HG02571 (cell line): ENCODE measurements at regions not wholly inside any gene's neighbourhood (a gene's known extent, or its start where the extent isn't known, plus 50 kb on each side); places are given as distances from the start of the nearest gene placed in this dataset.
"Not testable (repeated sequence)": the region's sequence is repeated elsewhere in the genome, so short reads cannot be mapped to it uniquely, and the experiment has no call there.

ENCODE experiments used
- ATAC-seq: cut with Tn5 transposase; IDR thresholded peaks from one replicate; pipeline ENCODE4 v1.9.1; 2021; ENCODE audit warnings: mild to moderate bottlenecking, moderate library complexity; ENCODE audit not compliant: unreplicated experiment

DNA sequence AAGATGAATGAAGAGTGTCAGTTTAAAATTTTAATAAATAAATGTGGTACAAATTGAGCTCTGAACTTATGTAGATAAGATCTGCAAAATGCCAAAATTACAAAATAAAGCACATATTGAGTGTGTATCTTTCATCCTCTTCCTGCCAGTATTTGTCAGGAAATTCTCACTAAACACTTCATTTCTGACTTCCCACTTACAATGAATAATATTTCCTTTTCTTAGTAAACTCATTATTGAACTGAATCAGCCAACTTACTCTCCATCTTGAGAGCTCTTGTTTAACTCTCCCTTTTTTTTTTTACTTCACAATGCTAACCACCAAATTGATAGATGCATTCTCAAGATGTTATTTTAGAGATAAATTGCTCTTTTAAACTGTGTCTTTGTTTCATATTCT is 1230.2 kb downstream of the JRKL start:
- ATAC-seq: no peak

DNA sequence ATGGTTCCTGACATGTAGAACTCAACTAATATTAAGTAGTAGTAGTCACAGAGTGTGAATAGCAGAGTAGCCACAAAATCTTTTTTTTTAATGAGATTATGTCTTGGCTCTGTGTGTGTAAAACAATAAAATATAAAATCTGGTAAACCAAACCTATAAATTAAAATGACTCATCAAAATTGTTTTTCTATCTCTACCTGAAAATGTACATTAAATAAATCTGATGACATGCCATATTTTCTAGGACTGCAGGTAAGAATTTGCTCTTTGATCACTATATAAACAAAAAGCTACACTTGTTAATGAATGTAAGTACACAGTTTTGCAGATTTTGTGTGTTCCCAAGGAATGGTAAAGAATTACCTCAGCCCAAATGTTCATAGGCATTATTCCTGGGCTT is 1231.5 kb downstream of the JRKL start:
- ATAC-seq: no peak

DNA sequence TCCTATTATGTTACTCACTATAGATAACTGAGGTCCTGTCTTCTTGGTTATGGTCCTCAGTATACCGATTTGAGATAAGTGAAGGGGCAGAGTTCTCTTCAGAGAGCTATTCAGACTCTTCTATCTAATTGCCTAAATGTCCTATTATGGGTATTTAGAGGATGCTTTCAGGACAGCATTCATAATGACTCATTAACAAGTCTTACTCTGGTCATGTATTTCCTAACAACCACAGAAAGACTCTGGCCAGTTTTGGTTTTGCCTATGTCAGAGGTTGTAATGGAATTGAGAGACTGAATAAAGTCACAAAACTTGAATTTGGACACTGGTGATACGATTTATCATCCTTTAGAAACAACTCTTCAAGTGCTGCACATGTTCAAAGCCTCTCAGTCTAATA is 1233.0 kb downstream of the JRKL start:
- ATAC-seq: no peak

DNA sequence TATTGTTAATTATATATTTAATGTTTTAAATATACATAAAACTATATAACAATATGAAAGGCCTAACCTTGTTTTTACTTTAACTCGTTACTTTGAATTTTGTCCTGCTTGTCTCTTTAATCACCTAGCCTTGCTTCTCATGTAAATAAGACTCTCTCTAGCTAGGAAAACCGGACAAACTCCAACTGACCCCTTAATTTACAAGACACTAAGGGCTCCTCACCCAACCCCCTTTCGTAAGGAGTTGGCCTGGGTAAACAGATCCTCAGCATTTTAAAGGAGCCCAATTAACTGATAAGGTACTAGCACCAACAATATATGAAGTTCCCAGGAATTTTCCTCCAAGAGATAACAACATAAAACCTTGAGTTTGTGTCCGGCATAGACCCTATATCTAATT is 1246.9 kb downstream of the JRKL start:
- not testable (repeated sequence) for ATAC-seq

DNA sequence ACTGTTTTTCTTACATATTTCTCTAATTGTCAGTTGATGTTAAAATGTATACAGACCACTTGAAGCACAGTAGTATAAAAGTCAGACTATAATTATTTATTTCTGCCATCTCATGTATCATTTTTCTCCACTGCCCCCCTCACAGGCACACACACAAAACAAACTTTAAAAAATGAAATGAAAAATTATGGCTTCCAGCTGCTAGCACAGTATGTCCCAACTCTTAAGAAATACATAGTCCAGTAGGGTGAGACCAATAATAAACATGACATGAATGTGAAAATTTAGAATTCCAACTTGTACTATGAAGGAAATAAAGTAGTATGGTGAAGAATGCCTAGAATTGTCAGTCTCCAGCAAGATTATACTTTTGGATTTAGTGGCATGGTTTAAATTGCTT is 1247.9 kb downstream of the JRKL start:
- ATAC-seq: no peak

DNA sequence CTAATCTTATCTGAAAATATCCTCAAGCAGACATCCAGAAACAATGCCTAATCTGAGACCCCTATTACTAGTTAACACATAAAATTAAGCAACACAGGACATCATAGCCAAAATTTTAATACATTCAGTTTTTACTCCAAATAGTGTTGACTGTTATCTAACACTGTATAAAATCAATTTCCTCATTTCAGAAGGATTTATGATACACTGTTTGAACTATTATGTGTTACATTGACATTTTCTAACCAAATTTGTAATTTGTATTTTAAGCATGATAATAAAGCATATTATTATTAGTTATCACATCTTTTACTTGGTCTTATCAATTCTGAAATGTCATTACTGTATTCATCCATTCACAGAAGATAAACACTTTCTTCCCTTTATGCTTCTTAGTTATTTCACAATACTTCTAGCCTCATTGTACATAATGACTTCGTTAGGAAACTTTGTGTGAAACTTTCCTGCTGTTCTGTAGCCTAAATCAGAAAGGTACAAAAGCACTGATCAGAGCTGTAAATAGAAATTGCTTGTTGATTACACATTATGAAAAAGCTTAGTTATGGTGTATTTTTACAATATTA is 1248.9 kb downstream of the JRKL start:
- ATAC-seq: no peak

DNA sequence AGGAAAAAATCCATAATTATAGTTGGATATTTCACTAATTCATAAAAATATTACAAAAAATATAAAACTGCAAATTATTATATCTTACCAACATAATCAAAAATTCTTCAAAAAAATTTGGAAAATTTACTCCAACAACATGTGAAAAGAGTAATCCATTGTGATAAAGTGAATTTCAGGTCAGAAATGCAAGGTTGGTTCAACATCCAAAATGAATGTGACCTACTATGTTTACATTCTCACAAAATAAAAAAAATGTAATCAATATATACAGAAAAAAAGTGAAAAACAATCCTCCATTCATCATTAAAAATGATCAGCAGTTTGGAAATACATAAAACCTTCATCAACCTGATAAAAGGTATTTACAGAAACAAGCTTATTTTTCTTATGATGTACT is 1252.2 kb downstream of the JRKL start:
- ATAC-seq: no peak

DNA sequence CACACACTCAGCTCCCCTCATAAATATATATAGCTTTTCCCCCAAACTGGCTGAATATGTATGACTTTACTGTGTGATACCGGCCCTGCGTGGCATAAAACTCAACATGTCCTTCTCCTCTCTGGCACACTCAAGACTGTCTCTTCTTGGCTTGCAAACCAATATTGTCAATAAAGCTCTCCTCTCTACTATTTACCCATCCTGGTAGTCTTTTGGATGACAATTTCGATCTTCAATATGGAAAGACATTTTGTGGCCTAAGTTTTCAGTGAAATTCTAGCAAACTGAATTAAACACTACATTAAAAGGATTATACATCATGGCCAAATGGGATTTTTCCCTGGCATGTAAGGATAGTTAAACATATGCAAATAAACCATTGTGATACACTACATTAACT is 1255.9 kb downstream of the JRKL start:
- no peak for ATAC-seq

DNA sequence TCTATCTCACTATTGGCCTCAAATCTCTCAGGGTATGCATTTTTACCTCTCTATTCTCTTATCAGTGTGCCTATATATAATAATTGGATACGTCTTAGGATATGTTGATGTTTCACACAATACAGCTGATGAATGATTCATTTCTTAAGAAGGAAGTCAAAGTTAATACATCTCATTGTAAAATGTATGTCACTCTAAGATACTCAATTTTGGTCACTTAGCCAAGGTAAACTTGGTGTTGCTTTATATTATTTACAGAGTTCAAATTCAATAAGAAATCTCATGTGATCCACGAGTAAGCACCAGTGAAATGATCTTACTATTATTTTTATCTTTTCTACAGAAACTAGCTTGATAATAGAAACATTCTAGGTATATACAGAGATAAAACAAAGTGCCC is 1266.5 kb downstream of the JRKL start:
- ATAC-seq: no peak

DNA sequence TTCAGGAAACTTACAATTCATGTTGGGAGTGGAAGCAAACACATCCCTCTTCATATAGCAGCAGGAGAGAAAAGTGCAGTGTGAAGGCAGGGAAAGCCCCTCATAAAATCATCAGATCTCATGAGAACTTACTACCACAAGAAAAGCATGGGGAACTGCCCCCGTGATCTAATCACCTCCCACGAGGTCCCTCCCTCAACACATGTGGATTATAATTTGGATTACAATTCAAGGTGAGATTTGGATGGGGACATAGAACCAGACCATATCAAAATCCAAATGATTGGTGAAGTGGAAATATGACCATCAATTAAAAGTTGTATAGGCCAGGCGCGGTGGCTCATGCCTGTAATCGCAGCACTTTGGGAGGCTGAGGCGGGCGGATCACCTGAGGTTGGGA is 1268.0 kb downstream of the JRKL start:
- no peak for ATAC-seq

DNA sequence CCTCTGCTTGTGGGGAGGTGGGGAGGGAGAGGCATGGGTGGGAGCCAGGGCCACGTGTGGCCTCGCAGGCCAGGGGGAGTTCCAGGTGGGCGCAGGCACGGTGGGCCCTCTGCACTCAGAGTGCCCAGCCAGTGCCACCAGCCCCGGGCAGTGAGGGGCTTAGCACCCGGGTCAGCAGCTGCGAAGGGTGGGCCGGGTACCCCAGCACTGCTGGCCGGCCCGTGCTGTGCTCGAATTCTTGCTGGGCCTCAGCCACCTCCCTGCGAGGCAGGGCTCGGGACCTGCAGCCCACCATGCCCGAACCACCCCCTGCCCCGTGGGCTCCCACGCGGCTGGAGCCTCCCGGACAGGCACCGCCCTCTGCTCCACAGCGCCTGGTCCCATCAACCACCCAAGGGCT is 1277.2 kb downstream of the JRKL start:
- no peak for ATAC-seq

DNA sequence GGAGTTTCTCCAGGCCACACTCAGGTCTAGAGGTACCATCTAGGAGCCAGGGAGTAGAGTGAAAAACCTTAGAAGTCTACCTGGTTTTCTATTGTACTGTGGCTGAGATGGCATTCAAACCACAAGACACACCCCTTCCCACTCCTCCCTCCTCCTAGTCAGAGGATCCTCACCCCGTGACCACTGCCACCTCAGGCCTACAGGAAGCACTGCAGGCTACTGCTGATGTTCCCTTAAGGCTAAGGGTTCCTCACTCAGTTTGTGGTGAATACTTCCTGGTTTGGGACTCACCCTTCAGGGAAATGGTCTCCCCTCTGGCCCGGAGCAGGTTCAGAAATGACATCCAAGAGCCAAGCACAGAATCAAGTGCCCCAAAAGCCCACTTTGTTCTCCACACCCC is 1293.9 kb downstream of the JRKL start:
- no peak for ATAC-seq

DNA sequence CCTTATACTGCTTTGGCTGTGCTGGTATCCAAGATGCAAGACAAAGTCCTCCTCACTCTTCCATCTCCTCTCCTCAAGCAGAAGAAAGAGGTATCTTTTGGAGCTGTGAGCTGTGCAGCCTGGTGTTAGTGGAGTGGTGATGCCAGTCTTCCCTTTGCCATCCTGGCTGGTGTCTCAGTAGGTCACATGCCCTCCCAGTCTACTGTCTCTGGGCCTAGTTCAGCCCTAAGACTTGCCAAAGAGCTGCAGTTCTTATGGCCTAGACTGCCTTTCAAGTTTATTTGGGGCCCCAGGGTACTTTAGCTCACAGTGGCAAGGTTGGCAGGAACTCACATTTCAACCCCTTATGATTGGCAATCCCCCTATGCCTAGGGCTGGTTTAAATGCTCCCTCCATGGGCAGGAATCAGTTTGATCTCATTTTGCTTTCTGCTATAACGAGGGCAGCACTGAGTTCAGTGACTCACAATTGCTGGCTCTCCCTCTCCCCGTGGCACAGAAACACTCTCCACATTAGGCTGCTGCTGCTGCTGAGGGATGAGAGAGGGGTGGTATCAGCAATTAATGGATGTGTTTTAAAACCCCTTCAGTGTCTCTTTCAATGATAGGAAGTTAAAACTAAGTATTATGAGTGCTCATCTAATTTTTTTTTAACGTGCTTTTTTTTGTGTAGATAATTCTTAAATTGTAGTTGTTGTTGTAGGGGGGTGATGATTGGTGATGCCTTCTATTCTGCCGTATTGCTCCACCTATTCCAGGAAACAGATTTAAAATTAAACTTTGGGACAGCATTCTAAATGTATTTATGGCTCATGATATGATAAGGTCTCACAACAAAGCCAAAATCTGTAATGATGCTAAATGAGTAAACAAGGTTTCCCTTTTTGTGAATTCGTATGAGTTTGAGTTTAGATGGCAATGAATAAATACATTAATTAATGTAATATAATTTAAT is 1295.0 kb downstream of the JRKL start:
- no peak for ATAC-seq

DNA sequence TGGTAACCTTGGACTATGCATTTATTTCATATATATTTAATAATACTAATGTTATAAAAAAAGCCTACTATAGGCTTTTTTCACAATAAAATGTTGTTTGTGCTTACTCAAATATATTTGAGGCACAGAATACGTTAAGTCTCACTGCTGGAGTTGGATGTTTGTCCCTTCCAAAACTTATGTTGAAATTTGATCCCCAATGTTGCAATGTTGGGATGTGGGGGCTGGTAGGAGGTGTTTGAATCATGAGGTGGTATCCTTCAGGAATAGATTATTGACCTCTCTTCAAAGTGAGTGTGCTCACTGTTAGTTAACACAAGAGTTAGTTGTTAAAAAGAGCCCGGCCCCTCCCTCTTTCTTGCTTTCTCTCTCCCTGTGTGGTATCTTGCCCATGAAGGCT is 1295.9 kb downstream of the JRKL start:
- no peak for ATAC-seq

DNA sequence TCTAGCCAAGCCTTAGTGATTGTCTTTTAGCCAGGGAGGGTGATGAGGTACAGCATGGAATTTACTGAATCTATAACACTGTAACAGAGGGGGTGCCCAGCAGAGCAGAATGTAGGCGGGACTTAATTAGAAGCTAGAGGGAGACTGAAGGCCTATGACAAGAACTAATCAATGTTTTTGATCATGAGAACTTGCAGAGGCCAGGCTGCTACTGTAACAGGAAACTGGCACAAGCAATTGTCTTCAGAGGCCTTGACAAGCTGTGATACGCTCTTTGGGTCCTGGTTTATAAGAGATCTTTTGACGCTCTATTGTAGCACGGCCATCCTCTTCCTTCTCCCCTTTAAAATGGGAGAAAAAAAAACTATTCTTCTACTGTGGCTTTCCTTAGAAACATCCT is 1297.3 kb downstream of the JRKL start:
- no peak for ATAC-seq

DNA sequence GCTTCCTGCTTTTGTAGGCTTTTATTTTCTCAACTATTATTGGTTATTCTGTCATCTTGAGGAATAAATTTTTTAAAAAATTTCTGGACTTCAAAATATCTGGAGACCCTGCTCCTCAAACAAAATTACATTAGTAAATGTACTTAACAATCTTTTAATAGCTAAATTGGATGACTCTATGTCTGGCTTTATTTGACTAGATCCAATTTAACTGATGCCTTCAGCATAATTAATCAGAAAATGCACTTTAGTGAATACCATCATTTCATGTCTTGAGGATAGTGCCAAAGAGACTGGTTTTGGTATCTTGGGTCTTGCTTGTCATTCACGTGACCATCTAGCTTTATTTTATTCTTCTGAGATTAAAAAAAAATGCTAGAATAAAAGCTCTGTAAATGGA is 1301.2 kb downstream of the JRKL start:
- no peak for ATAC-seq

DNA sequence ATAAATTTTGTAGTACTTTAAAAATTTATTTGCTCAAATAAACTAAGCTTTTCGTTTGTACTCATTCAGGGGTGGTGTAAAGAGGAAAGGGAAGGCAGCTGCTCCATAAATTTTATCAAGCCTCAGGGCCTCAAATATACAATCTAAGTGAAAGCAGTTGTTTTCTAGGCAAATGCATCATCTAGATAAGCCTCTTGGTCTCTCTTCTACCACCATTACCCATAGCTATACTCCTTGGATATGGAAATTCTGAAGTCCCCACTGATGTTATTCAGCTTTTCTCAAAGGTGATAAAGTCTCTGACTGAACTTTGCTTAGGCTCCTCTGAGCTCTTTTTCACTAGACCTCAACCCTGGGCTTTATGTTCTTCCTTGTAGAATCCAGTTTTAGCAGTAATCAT is 1313.1 kb downstream of the JRKL start:
- no peak for ATAC-seq

DNA sequence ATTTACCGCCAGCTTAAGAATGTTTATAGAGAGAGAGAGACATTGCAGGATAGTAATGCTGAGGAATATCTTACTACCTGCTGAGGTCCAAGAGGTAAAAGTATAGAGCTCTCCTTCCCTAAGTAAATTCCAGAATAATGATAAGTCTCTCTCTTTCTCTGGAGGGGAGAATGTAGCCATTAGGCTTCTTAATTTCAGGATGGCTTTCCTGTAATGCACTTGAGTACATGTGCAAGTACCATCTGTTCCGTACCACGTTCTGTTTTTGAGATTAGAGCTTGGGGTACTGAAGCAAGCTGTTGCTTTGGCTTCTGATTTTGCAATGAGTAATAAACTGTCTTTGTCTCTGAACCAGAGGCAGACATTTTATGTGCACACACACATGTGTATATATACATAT is 1314.0 kb downstream of the JRKL start:
- no peak for ATAC-seq

DNA sequence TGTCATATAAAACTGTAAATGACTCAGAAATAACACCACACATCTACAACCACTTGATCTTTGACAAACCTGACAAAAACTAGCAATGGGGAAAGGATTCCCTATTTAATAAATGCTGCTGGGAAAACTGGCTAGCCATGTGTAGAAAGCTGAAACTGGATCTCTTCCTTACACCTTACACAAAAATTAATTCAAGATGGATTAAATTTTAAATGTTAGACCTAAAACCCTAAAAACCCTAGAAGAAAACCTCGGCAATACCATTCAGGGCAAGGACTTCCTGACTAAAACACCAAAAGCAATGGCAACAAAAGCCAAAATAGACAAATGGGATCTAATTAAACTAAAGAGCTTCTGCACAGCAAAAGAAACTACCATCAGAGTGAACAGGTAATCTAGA is 1315.3 kb upstream of the CNTN5 start:
- not testable (repeated sequence) for ATAC-seq

DNA sequence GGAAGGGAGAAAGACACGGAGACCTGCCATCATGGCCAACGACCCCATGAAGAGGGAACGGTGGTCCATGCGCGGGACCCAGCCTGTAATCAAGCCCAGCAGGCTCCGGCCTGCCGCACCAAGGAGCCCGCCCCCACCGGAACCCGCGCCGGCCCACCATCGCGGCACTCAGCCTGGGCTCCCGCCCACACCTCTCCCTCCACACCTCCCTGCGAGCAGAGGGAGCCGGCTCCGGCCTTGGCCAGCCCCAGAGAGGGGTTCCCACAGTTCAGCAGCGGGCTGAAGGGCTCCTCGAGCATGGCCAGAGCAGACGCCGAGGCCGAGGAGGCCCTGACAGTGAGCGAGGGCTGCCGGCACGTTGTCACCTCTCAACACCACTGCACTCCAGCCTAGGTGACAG is 1302.8 kb upstream of the CNTN5 start:
- no peak for ATAC-seq

DNA sequence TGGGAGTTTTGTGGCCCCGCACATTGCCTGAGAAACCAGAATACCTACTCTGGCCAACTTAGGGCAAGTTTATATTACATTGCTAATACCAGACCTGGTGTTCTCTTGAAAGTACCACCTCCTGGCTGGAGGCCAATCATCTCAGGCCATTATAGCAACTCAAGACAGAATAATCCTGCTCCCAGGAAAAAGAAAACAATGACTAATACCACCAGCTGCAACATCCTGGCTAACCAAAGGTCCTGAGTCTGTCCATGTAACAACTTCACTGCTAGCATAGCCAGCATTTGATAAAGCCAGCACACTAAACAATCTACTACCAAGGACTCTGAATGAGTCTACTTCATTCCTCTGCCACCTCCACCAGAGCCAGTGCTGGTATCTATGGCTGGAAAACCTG is 1298.7 kb upstream of the CNTN5 start:
- ATAC-seq: no peak

DNA sequence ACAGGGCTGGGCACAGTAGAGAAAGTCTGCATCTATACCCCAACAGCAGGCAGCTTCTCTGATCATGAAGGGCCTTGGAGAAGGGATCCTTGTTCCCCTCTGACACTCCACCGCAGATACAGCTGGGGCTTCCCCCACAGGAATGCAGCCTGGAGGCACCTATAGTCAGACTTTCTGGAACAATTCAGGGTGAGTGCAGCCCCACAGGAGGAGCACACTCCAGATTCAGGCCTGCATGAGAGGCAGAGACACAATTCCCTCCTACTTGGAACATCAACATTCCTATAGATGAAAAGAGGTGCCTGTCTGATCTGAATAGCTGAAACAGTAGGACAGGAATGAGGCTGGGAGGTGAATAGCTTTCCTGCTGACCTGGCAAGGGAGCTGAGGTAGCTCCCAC is 1298.0 kb upstream of the CNTN5 start:
- ATAC-seq: no peak
